CD14-positive monocyte (primary cell): ENCODE measurements at regions not wholly inside any gene's neighbourhood (a gene's known extent, or its start where the extent isn't known, plus 50 kb on each side); places are given as distances from the start of the nearest gene placed in this dataset.
"Not testable (repeated sequence)": the region's sequence is repeated elsewhere in the genome, so short reads cannot be mapped to it uniquely, and the experiment has no call there.

ENCODE experiments used
- DNase-seq, 3 donors: peaks; one replicate each; pipeline ENCODE4 v3.0.0-alpha.2; 2011 to 2022
- H2AFZ ChIP-seq: 2 replicates; pipeline ENCODE4 v1.6.0; 2012; ENCODE audit warnings: mild to moderate bottlenecking, low read depth, low read length, inconsistent platforms; ENCODE audit not compliant: insufficient read depth, poor library complexity, severe bottlenecking
- H3K27ac ChIP-seq, 2 donors: 1 replicate in 1 of 2; 2 replicates in 1 of 2; pipeline ENCODE4 v1.5.1; 2012 to 2013; ENCODE audit warnings: low read length in 2 of 2, control low read depth in 1 of 2, inconsistent platforms in 1 of 2, low read depth in 1 of 2, mild to moderate bottlenecking in 1 of 2
- H3K27me3 ChIP-seq, 2 donors: one replicate each; pipeline versions ENCODE4 v1.6.0 to v1.6.1; 2011 to 2013; ENCODE audit warnings: low read length in 2 of 2; ENCODE audit not compliant: control insufficient read depth in 2 of 2, insufficient read depth in 2 of 2
- H3K36me3 ChIP-seq, 2 donors: replicated peaks in 1 of 2; 1 replicate in 1 of 2; 2 replicates in 1 of 2; pipeline versions ENCODE4 v1.5.1 to v1.6.1; 2012 to 2013; ENCODE audit warnings: low read length in 2 of 2, control low read depth in 1 of 2, inconsistent platforms in 1 of 2, mild to moderate bottlenecking in 1 of 2; ENCODE audit not compliant: insufficient read depth in 2 of 2, control insufficient read depth in 1 of 2
- H3K4me1 ChIP-seq, 2 donors: 1 replicate in 1 of 2; 2 replicates in 1 of 2; pipeline versions ENCODE4 v1.5.1 to v1.6.1; 2012 to 2013; ENCODE audit warnings: low read length in 2 of 2, control low read depth in 1 of 2, inconsistent platforms in 1 of 2, mild to moderate bottlenecking in 1 of 2, moderate library complexity in 1 of 2; ENCODE audit not compliant: insufficient read depth in 2 of 2, control insufficient read depth in 1 of 2
- H3K4me2 ChIP-seq: replicated peaks from 2 replicates; pipeline ENCODE3; 2012; ENCODE audit warnings: low read length, moderate library complexity, mild to moderate bottlenecking; ENCODE audit not compliant: poor library complexity, severe bottlenecking; ENCODE audit errors: extremely low read depth
- H3K4me3 ChIP-seq, 3 experiments: fragments of 200-600 bp in 1 of 3; sonication (generic) in 1 of 3; replicated peaks in 1 of 3; 1 replicate in 2 of 3; 2 replicates in 1 of 3; pipeline ENCODE4 v1.5.1; 2011 to 2013; ENCODE audit warnings: low read length in 3 of 3, mild to moderate bottlenecking in 3 of 3, control low read depth in 2 of 3, low read depth in 2 of 3, inconsistent platforms in 1 of 3, moderate library complexity in 1 of 3
- H3K79me2 ChIP-seq: 2 replicates; pipeline ENCODE4 v1.6.0; 2012; ENCODE audit warnings: mild to moderate bottlenecking, control low read depth, inconsistent platforms, low read length, moderate library complexity; ENCODE audit not compliant: insufficient read depth
- H3K9ac ChIP-seq: 2 replicates; pipeline ENCODE4 v1.6.0; 2017; ENCODE audit warnings: low read length, mild to moderate bottlenecking; ENCODE audit not compliant: insufficient read depth, poor library complexity, severe bottlenecking
- H3K9me3 ChIP-seq, 2 donors: replicated peaks in 1 of 2; 1 replicate in 1 of 2; 2 replicates in 1 of 2; pipeline versions ENCODE4 v1.5.1 to v1.6.1; 2012 to 2013; ENCODE audit warnings: low read length in 2 of 2, control low read depth in 1 of 2; ENCODE audit not compliant: control insufficient read depth in 1 of 2, insufficient read depth in 1 of 2
- H4K20me1 ChIP-seq: 2 replicates; pipeline ENCODE4 v1.6.0; 2012; ENCODE audit warnings: mild to moderate bottlenecking, low read length, control low read depth, moderate library complexity; ENCODE audit not compliant: insufficient read depth
- H3K27ac Mint-ChIP-seq, 7 donors: one replicate each; pipeline ENCODE4 v1.8.0; 2020; ENCODE audit warnings: mild to moderate bottlenecking in 7 of 7, mixed read lengths in 7 of 7, moderate library complexity in 6 of 7, inconsistent platforms in 2 of 7
- H3K27me3 Mint-ChIP-seq, 3 donors: one replicate each; pipeline ENCODE4 v1.8.0; 2021 to 2022; ENCODE audit warnings: low read depth in 3 of 3, mild to moderate bottlenecking in 3 of 3, mixed read lengths in 3 of 3, moderate library complexity in 3 of 3, inconsistent platforms in 1 of 3
- H3K36me3 Mint-ChIP-seq, 2 donors: one replicate each; pipeline ENCODE4 v1.8.0; 2020; ENCODE audit warnings: mixed read lengths in 2 of 2, inconsistent platforms in 1 of 2, mild to moderate bottlenecking in 1 of 2
- H3K4me1 Mint-ChIP-seq: one replicate; pipeline ENCODE4 v1.8.0; 2020; ENCODE audit warnings: mild to moderate bottlenecking, mixed read lengths
- H3K4me3 Mint-ChIP-seq, 2 donors: one replicate each; pipeline ENCODE4 v1.8.0; 2020; ENCODE audit warnings: mild to moderate bottlenecking in 2 of 2, mixed read lengths in 2 of 2, moderate library complexity in 1 of 2
- H3K9me3 Mint-ChIP-seq, 7 donors: one replicate each; pipeline ENCODE4 v1.8.0; 2020 to 2022; ENCODE audit warnings: mixed read lengths in 7 of 7, mild to moderate bottlenecking in 6 of 7, moderate library complexity in 6 of 7, inconsistent platforms in 2 of 7
- CTCF ChIP-seq: fragments of 200-600 bp; IDR thresholded peaks from one replicate; pipeline ENCODE4 v1.8.0; 2022; ENCODE audit warnings: antibody characterized with exemption, mild to moderate bottlenecking
- WGBS: methylation state at CpG from one replicate; pipeline ENCODE4 v1.1.5; 2013; ENCODE audit warnings: missing lambda C conversion rate; ENCODE audit not compliant: insufficient coverage; 5-methylcytosine and 5-hydroxymethylcytosine counted together
- intact Hi-C, 2 donors: fragments of 100-400 bp; cut with micrococcal nuclease; formaldehyde crosslinking; loops; one replicate each; pipeline versions ENCODE4 v1.15.0 to v1.15.1; 2023

- Histone ChIP-seq H3K27me3 (no peaks in the 10 kb centered on the region), H3K79me2 (no peaks in the 10 kb centered on the region), H3K9ac (no peak overlapping the region), H4K20me1 (no peaks in the 10 kb centered on the region), H2AFZ (no peak overlapping the region), H3K36me3 (no peaks in the 10 kb centered on the region), H3K4me1 (no peaks in the 10 kb centered on the region), H3K4me2 (no peak overlapping the region), H3K9me3 (peaks cover 0 to 9% of the 10 kb centered on the region in 2 donors), H3K27ac (no peak overlapping the region), H3K4me3 (no peak overlapping the region)
- peaks cover 3 to 14% (median 7%) of the 10 kb centered on the region in 7 donors for H3K9me3 Mint-ChIP-seq
- no peak overlapping the region for H3K4me3 Mint-ChIP-seq
- WGBS = 90% methylated on average over 2 of the region's 5 CpGs
- H3K36me3 Mint-ChIP-seq = peaks cover 24 to 29% of the 10 kb centered on the region in 2 donors
- intact Hi-C loops = no loop called here
- peaks cover 1% of the 10 kb centered on the region for H3K4me1 Mint-ChIP-seq
- peaks cover 0 to 4% (median 0%) of the 10 kb centered on the region in 3 donors for H3K27me3 Mint-ChIP-seq
- no peak for TF ChIP-seq CTCF
- DNase-seq = no peak
- no peak overlapping the region for H3K27ac Mint-ChIP-seq
These were observed 111.9 kb upstream of the CHD2 start for GRCh38 chr15:92788196-92788595.

GRCh38 chr15:92788793-92789192 is 111.3 kb upstream of the CHD2 start:
- H3K4me3 ChIP-seq, H3K27me3 ChIP-seq, H3K79me2 ChIP-seq, H3K9ac ChIP-seq, H4K20me1 ChIP-seq, H3K4me2 ChIP-seq, DNase-seq, H3K4me1 ChIP-seq, H3K27me3 Mint-ChIP-seq, H3K9me3 ChIP-seq, H3K27ac Mint-ChIP-seq, H3K4me1 Mint-ChIP-seq, H2AFZ ChIP-seq, intact Hi-C loops, H3K27ac ChIP-seq, H3K36me3 ChIP-seq, H3K4me3 Mint-ChIP-seq: not testable (repeated sequence)
- WGBS = 99% methylated on average over 14 of the region's 15 CpGs
- peaks cover 21 to 29% of the 10 kb centered on the region in 2 donors for H3K36me3 Mint-ChIP-seq
- peaks cover 3 to 14% (median 7%) of the 10 kb centered on the region in 7 donors for H3K9me3 Mint-ChIP-seq
